ENCODE measurements at regions not wholly inside any gene's neighbourhood (a gene's known extent, or its start where the extent isn't known, plus 50 kb on each side); places are given as distances from the start of the nearest gene placed in this dataset.

DNA sequence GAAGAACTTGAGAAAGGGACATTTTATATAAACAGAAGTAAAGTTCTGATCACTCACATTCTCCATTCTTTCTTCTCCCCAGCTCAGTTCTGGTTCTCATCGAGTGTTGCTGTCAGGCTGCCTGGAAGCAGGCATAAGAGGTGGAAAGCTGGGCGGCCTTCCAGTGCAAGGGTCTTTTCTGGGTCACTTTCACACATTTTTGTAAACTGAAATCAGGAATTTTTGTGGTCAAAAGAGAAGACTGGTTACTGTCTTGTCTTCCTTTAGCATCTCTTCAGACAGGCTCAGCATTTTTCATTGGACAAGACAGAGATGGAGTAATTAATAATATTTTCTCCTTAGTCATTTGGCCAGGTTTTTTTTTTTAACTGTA is 93.7 kb downstream of the CTH start:
- ChIA-PET CTCF (ENCODE audit: partially characterized antibody) (interaction anchor here (1.1 to 3.1 kb wide), 4 partner anchors 95 to 361 kb away, joined by 3 to 10 read pairs (median 4); no protein-coding TSS in a partner anchor), POLR2A (ENCODE audit: partially characterized antibody) (no interaction called here)
- no peaks in the 10 kb centered on the region for H3K79me2 ChIP-seq (ENCODE audit: control insufficient read depth in 1 of 2, insufficient read depth in 2 of 2, low read length in 2 of 2)
- H3K23ac ChIP-seq (ENCODE audit: insufficient read length), result no peak overlapping the region
- H3K18ac ChIP-seq (ENCODE audit: extremely low read depth, low read length), result no peak overlapping the region
- no peaks in the 10 kb centered on the region for H3K36me3 ChIP-seq (ENCODE audit: control insufficient read depth in 2 of 4, insufficient read depth in 4 of 4, low read length in 3 of 4)
- WGBS, 2 experiments (ENCODE audit: extremely low coverage in 1 of 2, insufficient coverage in 1 of 2, insufficient read length in 1 of 2, insufficient replicate concordance in 2 of 2, low coverage in 1 of 2, low lambda C conversion rate in 2 of 2, missing lambda C conversion rate in 1 of 2), result 84% methylated on average over 2 of the region's 2 CpGs; no CpG with 5 or more reads in 1 of the 2 experiments
- FAIRE-seq (no peak), DNase-seq (ENCODE audit: low read depth in 1 of 2, low spot score in 2 of 2) (no peak)
- H4K91ac ChIP-seq (replicated peaks; ENCODE audit: insufficient read length, low read length), result no peak overlapping the region
- H2AFZ ChIP-seq (ENCODE audit: low read length), result no peak overlapping the region
- H3K56ac ChIP-seq (replicated peaks; ENCODE audit: insufficient read length, low read depth, low read length), result no peak overlapping the region
- H3K14ac ChIP-seq (ENCODE audit: insufficient read length), result no peak overlapping the region
- no peak overlapping the region for H2BK20ac ChIP-seq (ENCODE audit: low read length)
- H3K79me1 ChIP-seq (ENCODE audit: low read depth, low read length), result no peaks in the 10 kb centered on the region
- no peaks in the 10 kb centered on the region for H3K9me3 ChIP-seq (ENCODE audit: insufficient read depth in 2 of 2, low read depth in 1 of 2, low read length in 1 of 2)
- H3K4me1 ChIP-seq (replicated peaks in 1 of 4; ENCODE audit: control insufficient read depth in 3 of 4, insufficient read depth in 4 of 4, low read length in 3 of 4), result no peaks in the 10 kb centered on the region
- H3K4me2 ChIP-seq (ENCODE audit: insufficient read depth in 1 of 2, low read depth in 2 of 2, low read length in 2 of 2), result no peak overlapping the region
- no peak overlapping the region for H2BK5ac ChIP-seq (ENCODE audit: low read depth, low read length)
- H4K8ac ChIP-seq (ENCODE audit: extremely low read depth, insufficient read depth, low read length), result no peak overlapping the region
- H3K23me2 ChIP-seq (ENCODE audit: low read depth, low read length), result no peaks in the 10 kb centered on the region
- H3K4me3 ChIP-seq (ENCODE audit: extremely low read depth in 1 of 4, insufficient read depth in 2 of 4, low read depth in 3 of 4, low read length in 4 of 4), result no peak overlapping the region
- H2BK12ac ChIP-seq (ENCODE audit: low read depth, low read length), result no peak overlapping the region
- no peak overlapping the region for H2BK120ac ChIP-seq (replicated peaks; ENCODE audit: low read depth, low read length)
- H3K9ac ChIP-seq (replicated peaks in 1 of 4; ENCODE audit: extremely low read depth in 1 of 4, low read depth in 3 of 4, low read length in 3 of 4), result no peak overlapping the region
- H3K27me3 ChIP-seq (replicated peaks in 1 of 4; ENCODE audit: control insufficient read depth in 3 of 4, extremely low read depth in 1 of 4, insufficient read depth in 3 of 4, low read length in 3 of 4), result no peaks in the 10 kb centered on the region
- no peak overlapping the region for H3K27ac ChIP-seq (ENCODE audit: low read depth, low read length)
- no peak overlapping the region for H2BK15ac ChIP-seq (ENCODE audit: low read length)
- H4K5ac ChIP-seq (ENCODE audit: insufficient read length, low read depth, low read length), result no peak overlapping the region
- no peak overlapping the region for H3K4ac ChIP-seq (replicated peaks; ENCODE audit: insufficient read length, low read depth, low read length)
- H4K20me1 ChIP-seq (replicated peaks in 1 of 2; ENCODE audit: control insufficient read depth in 1 of 2, insufficient read depth in 2 of 2, low read length in 2 of 2), result no peaks in the 10 kb centered on the region
- H2AK5ac ChIP-seq (ENCODE audit: low read depth, low read length), result no peak overlapping the region
- no peak for TF ChIP-seq CTCF (IDR thresholded peaks at IDR 0.05; ENCODE audit: control extremely low read depth in 1 of 3, insufficient read depth in 1 of 3, low read depth in 1 of 3, low read length in 3 of 3)
- no peak for TF ChIP-seq EGR1 (IDR thresholded peaks at IDR 0.05; ENCODE audit: borderline replicate concordance, low read depth, low read length)
- TF ChIP-seq GTF2F1 (IDR thresholded peaks at IDR 0.05; ENCODE audit: borderline replicate concordance, low read depth, low read length), result no peak
- no peak for TF ChIP-seq TBP (IDR thresholded peaks at IDR 0.05; ENCODE audit: low read depth, low read length)
- no peak for TF ChIP-seq BCL11A (IDR thresholded peaks at IDR 0.05; ENCODE audit: low read depth in 2 of 2, low read length in 2 of 2)
- TF ChIP-seq NANOG (IDR thresholded peaks at IDR 0.05; ENCODE audit: insufficient read depth, low read depth, low read length, poor library complexity, severe bottlenecking), result no peak
- TF ChIP-seq CBX8 (IDR thresholded peaks at IDR 0.05; ENCODE audit: borderline replicate concordance, low read depth, low read length), result no peak
- TF ChIP-seq RAD21 (IDR thresholded peaks at IDR 0.05 in 1 of 2, conservative IDR thresholded peaks at IDR 0.05 in 1 of 2; ENCODE audit: low read depth in 2 of 2, low read length in 2 of 2), result no peak
- no peak for TF ChIP-seq GABPA (IDR thresholded peaks at IDR 0.05; ENCODE audit: borderline replicate concordance, insufficient read depth, low read length)
- no peak for TF ChIP-seq BACH1 (IDR thresholded peaks at IDR 0.05; ENCODE audit: low read length)
- no peak for TF ChIP-seq RNF2 (IDR thresholded peaks at IDR 0.05; ENCODE audit: borderline replicate concordance, low read depth, low read length, missing control alignments, poor library complexity, severe bottlenecking)
- no peak for TF ChIP-seq POU5F1 (IDR thresholded peaks at IDR 0.05; ENCODE audit: low read depth, low read length)
